ENCODE measurements at regions not wholly inside any gene's neighbourhood (a gene's known extent, or its start where the extent isn't known, plus 50 kb on each side); places are given as distances from the start of the nearest gene placed in this dataset.

DNA sequence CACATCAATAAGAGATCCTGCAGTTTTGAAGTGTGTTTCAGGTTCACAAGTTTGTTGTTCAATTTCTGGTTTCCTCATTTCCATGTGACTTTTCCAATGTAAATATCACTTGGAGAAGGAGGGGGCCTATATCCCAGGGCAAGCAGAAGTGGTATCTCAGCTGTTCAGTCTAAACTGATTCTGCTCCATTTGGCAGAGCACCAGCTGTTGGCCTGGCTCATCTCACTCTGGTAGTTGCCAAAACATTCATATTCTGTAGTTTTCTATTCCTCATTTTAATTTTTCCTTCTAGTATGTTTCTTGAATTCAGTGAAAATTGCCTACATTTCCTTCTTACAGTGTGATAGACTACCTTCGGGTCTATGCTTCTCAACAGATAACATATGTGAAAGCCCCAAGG lies 101.8 kb upstream of the TAC1 start:
- TF ChIP-seq, protein P1, sequence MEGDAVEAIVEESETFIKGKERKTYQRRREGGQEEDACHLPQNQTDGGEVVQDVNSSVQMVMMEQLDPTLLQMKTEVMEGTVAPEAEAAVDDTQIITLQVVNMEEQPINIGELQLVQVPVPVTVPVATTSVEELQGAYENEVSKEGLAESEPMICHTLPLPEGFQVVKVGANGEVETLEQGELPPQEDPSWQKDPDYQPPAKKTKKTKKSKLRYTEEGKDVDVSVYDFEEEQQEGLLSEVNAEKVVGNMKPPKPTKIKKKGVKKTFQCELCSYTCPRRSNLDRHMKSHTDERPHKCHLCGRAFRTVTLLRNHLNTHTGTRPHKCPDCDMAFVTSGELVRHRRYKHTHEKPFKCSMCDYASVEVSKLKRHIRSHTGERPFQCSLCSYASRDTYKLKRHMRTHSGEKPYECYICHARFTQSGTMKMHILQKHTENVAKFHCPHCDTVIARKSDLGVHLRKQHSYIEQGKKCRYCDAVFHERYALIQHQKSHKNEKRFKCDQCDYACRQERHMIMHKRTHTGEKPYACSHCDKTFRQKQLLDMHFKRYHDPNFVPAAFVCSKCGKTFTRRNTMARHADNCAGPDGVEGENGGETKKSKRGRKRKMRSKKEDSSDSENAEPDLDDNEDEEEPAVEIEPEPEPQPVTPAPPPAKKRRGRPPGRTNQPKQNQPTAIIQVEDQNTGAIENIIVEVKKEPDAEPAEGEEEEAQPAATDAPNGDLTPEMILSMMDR (IDR thresholded peaks at IDR 0.05; ENCODE audit: insufficient read depth, low read depth, low read length): no peak
- TF ChIP-seq EZH2 (IDR thresholded peaks at IDR 0.05; ENCODE audit: insufficient read depth, low read length): no peak

All from astrocyte (in vitro differentiated cells and primary cell).